CD14-positive monocyte (primary cell): ENCODE measurements at regions not wholly inside any gene's neighbourhood (a gene's known extent, or its start where the extent isn't known, plus 50 kb on each side); places are given as distances from the start of the nearest gene placed in this dataset.

Experiments used
- DNase-seq, 3 donors: peaks; one replicate each; pipeline ENCODE4 v3.0.0-alpha.2; 2011 to 2022
- H2AFZ ChIP-seq: 2 replicates; pipeline ENCODE4 v1.6.0; 2012; ENCODE audit warnings: mild to moderate bottlenecking, low read depth, low read length, inconsistent platforms; ENCODE audit not compliant: insufficient read depth, poor library complexity, severe bottlenecking
- H3K27ac ChIP-seq, 2 donors: 1 replicate in 1 of 2; 2 replicates in 1 of 2; pipeline ENCODE4 v1.5.1; 2012 to 2013; ENCODE audit warnings: low read length in 2 of 2, control low read depth in 1 of 2, inconsistent platforms in 1 of 2, low read depth in 1 of 2, mild to moderate bottlenecking in 1 of 2
- H3K27me3 ChIP-seq, 2 donors: one replicate each; pipeline versions ENCODE4 v1.6.0 to v1.6.1; 2011 to 2013; ENCODE audit warnings: low read length in 2 of 2; ENCODE audit not compliant: control insufficient read depth in 2 of 2, insufficient read depth in 2 of 2
- H3K36me3 ChIP-seq, 2 donors: replicated peaks in 1 of 2; 1 replicate in 1 of 2; 2 replicates in 1 of 2; pipeline versions ENCODE4 v1.5.1 to v1.6.1; 2012 to 2013; ENCODE audit warnings: low read length in 2 of 2, control low read depth in 1 of 2, inconsistent platforms in 1 of 2, mild to moderate bottlenecking in 1 of 2; ENCODE audit not compliant: insufficient read depth in 2 of 2, control insufficient read depth in 1 of 2
- H3K4me1 ChIP-seq, 2 donors: 1 replicate in 1 of 2; 2 replicates in 1 of 2; pipeline versions ENCODE4 v1.5.1 to v1.6.1; 2012 to 2013; ENCODE audit warnings: low read length in 2 of 2, control low read depth in 1 of 2, inconsistent platforms in 1 of 2, mild to moderate bottlenecking in 1 of 2, moderate library complexity in 1 of 2; ENCODE audit not compliant: insufficient read depth in 2 of 2, control insufficient read depth in 1 of 2
- H3K4me2 ChIP-seq: replicated peaks from 2 replicates; pipeline ENCODE3; 2012; ENCODE audit warnings: low read length, moderate library complexity, mild to moderate bottlenecking; ENCODE audit not compliant: poor library complexity, severe bottlenecking; ENCODE audit errors: extremely low read depth
- H3K4me3 ChIP-seq, 3 experiments: fragments of 200-600 bp in 1 of 3; sonication (generic) in 1 of 3; replicated peaks in 1 of 3; 1 replicate in 2 of 3; 2 replicates in 1 of 3; pipeline ENCODE4 v1.5.1; 2011 to 2013; ENCODE audit warnings: low read length in 3 of 3, mild to moderate bottlenecking in 3 of 3, control low read depth in 2 of 3, low read depth in 2 of 3, inconsistent platforms in 1 of 3, moderate library complexity in 1 of 3
- H3K79me2 ChIP-seq: 2 replicates; pipeline ENCODE4 v1.6.0; 2012; ENCODE audit warnings: mild to moderate bottlenecking, control low read depth, inconsistent platforms, low read length, moderate library complexity; ENCODE audit not compliant: insufficient read depth
- H3K9ac ChIP-seq: 2 replicates; pipeline ENCODE4 v1.6.0; 2017; ENCODE audit warnings: low read length, mild to moderate bottlenecking; ENCODE audit not compliant: insufficient read depth, poor library complexity, severe bottlenecking
- H3K9me3 ChIP-seq, 2 donors: replicated peaks in 1 of 2; 1 replicate in 1 of 2; 2 replicates in 1 of 2; pipeline versions ENCODE4 v1.5.1 to v1.6.1; 2012 to 2013; ENCODE audit warnings: low read length in 2 of 2, control low read depth in 1 of 2; ENCODE audit not compliant: control insufficient read depth in 1 of 2, insufficient read depth in 1 of 2
- H4K20me1 ChIP-seq: 2 replicates; pipeline ENCODE4 v1.6.0; 2012; ENCODE audit warnings: mild to moderate bottlenecking, low read length, control low read depth, moderate library complexity; ENCODE audit not compliant: insufficient read depth
- H3K27ac Mint-ChIP-seq, 7 donors: one replicate each; pipeline ENCODE4 v1.8.0; 2020; ENCODE audit warnings: mild to moderate bottlenecking in 7 of 7, mixed read lengths in 7 of 7, moderate library complexity in 6 of 7, inconsistent platforms in 2 of 7
- H3K27me3 Mint-ChIP-seq, 3 donors: one replicate each; pipeline ENCODE4 v1.8.0; 2021 to 2022; ENCODE audit warnings: low read depth in 3 of 3, mild to moderate bottlenecking in 3 of 3, mixed read lengths in 3 of 3, moderate library complexity in 3 of 3, inconsistent platforms in 1 of 3
- H3K36me3 Mint-ChIP-seq, 2 donors: one replicate each; pipeline ENCODE4 v1.8.0; 2020; ENCODE audit warnings: mixed read lengths in 2 of 2, inconsistent platforms in 1 of 2, mild to moderate bottlenecking in 1 of 2
- H3K4me1 Mint-ChIP-seq: one replicate; pipeline ENCODE4 v1.8.0; 2020; ENCODE audit warnings: mild to moderate bottlenecking, mixed read lengths
- H3K4me3 Mint-ChIP-seq, 2 donors: one replicate each; pipeline ENCODE4 v1.8.0; 2020; ENCODE audit warnings: mild to moderate bottlenecking in 2 of 2, mixed read lengths in 2 of 2, moderate library complexity in 1 of 2
- H3K9me3 Mint-ChIP-seq, 7 donors: one replicate each; pipeline ENCODE4 v1.8.0; 2020 to 2022; ENCODE audit warnings: mixed read lengths in 7 of 7, mild to moderate bottlenecking in 6 of 7, moderate library complexity in 6 of 7, inconsistent platforms in 2 of 7
- CTCF ChIP-seq: fragments of 200-600 bp; IDR thresholded peaks from one replicate; pipeline ENCODE4 v1.8.0; 2022; ENCODE audit warnings: antibody characterized with exemption, mild to moderate bottlenecking
- WGBS: methylation state at CpG from one replicate; pipeline ENCODE4 v1.1.5; 2013; ENCODE audit warnings: missing lambda C conversion rate; ENCODE audit not compliant: insufficient coverage; 5-methylcytosine and 5-hydroxymethylcytosine counted together
- intact Hi-C, 2 donors: fragments of 100-400 bp; cut with micrococcal nuclease; formaldehyde crosslinking; loops; one replicate each; pipeline versions ENCODE4 v1.15.0 to v1.15.1; 2023

GRCh38 chr10:4742217-4742616 is 83.8 kb upstream of the AKR1E2 start:
- Mint-ChIP-seq H3K9me3 (peaks cover 0 to 7% (median 1%) of the 10 kb centered on the region in 7 donors), H3K27me3 (no peaks in the 10 kb centered on the region), H3K4me3 (no peak overlapping the region), H3K27ac (no peak overlapping the region), H3K4me1 (no peaks in the 10 kb centered on the region), H3K36me3 (no peaks in the 10 kb centered on the region)
- H2AFZ ChIP-seq: no peak overlapping the region
- no peaks in the 10 kb centered on the region for H3K4me1 ChIP-seq
- no peaks in the 10 kb centered on the region for H3K9me3 ChIP-seq
- DNase-seq: no peak
- no peak for TF ChIP-seq CTCF
- 100% methylated on average over 1 of the region's 2 CpGs for WGBS
- H3K79me2 ChIP-seq: no peaks in the 10 kb centered on the region
- H3K27ac ChIP-seq: no peak overlapping the region
- intact Hi-C loops: no loop called here
- H3K36me3 ChIP-seq: no peaks in the 10 kb centered on the region
- no peaks in the 10 kb centered on the region for H3K27me3 ChIP-seq
- H4K20me1 ChIP-seq: no peaks in the 10 kb centered on the region
- no peak overlapping the region for H3K9ac ChIP-seq
- no peak overlapping the region for H3K4me3 ChIP-seq
- H3K4me2 ChIP-seq: no peak overlapping the region

GRCh38 chr10:4740471-4740870 is 85.5 kb upstream of the AKR1E2 start:
- intact Hi-C loops: no loop called here
- H3K9me3 Mint-ChIP-seq: peaks cover 0 to 9% (median 1%) of the 10 kb centered on the region in 7 donors
- H3K4me2 ChIP-seq: no peak overlapping the region
- H3K79me2 ChIP-seq: no peaks in the 10 kb centered on the region
- no peaks in the 10 kb centered on the region for H3K36me3 ChIP-seq
- H3K27ac Mint-ChIP-seq: no peak overlapping the region
- TF ChIP-seq CTCF: no peak
- H4K20me1 ChIP-seq: no peaks in the 10 kb centered on the region
- H3K9me3 ChIP-seq: no peaks in the 10 kb centered on the region
- no peaks in the 10 kb centered on the region for H3K36me3 Mint-ChIP-seq
- H3K9ac ChIP-seq: no peak overlapping the region
- H3K4me1 Mint-ChIP-seq: no peaks in the 10 kb centered on the region
- DNase-seq: no peak
- H3K27me3 Mint-ChIP-seq: no peaks in the 10 kb centered on the region
- no peak overlapping the region for H3K27ac ChIP-seq
- no CpG with 5 or more reads among the region's 2 CpGs for WGBS
- H3K4me3 Mint-ChIP-seq: no peak overlapping the region
- no peaks in the 10 kb centered on the region for H3K4me1 ChIP-seq
- no peak overlapping the region for H2AFZ ChIP-seq
- no peak overlapping the region for H3K4me3 ChIP-seq
- no peaks in the 10 kb centered on the region for H3K27me3 ChIP-seq
